Activated CD4-positive, CD25-positive, alpha-beta regulatory T cell treated with anti-CD3 and anti-CD28 coated beads, Interleukin-2, amount 50 U/mL, for 16 hours (primary cell): ENCODE measurements at regions not wholly inside any gene's neighbourhood (a gene's known extent, or its start where the extent isn't known, plus 50 kb on each side); places are given as distances from the start of the nearest gene placed in this dataset.

ENCODE experiments used
- DNase-seq: peaks from one replicate; pipeline ENCODE4 v3.0.0-alpha.2; 2020; ENCODE audit warnings: low read depth, low spot score

GRCh38 chr1:244192325-244192724, 141.2 kb downstream of the ZBTB18 start:
- DNase-seq = no peak

DNA sequence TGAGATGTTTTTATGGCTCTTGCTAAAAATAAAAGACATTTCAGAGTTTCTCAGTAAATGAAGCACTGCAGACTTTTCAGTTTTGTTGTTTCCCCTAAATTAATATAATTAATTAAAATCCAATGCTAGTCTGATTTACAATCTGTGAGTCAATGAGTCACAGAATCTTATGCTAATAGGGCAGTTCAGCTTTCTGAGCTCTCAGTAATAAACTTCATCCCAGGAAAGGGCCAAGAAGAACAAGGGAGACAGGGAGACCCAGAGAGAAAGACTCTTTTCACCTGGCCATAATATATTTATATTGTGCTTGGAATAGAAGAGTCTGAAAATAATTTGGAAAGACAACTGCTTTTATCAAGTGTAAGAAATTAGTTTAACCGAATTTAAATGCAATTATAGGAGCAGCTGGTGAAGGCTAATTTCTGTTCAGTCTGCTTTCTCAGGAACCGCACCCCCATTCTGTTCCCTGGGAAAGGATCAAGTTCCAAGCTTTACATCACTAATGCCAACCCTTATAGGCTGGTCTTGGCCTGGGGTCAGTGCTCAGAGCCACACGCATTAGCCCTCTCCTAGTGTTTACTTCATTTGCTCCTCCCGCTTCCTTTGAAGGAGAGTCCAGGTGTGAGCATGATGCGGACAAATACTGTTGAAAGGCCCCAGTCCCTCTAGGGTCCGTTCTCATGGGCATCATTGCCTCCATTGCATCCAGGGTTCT, 145.6 kb downstream of the ZBTB18 start:
- DNase-seq = no peak

GRCh38 chr1:244197851-244198375, 146.8 kb downstream of the ZBTB18 start:
- DNase-seq = no peak

DNA sequence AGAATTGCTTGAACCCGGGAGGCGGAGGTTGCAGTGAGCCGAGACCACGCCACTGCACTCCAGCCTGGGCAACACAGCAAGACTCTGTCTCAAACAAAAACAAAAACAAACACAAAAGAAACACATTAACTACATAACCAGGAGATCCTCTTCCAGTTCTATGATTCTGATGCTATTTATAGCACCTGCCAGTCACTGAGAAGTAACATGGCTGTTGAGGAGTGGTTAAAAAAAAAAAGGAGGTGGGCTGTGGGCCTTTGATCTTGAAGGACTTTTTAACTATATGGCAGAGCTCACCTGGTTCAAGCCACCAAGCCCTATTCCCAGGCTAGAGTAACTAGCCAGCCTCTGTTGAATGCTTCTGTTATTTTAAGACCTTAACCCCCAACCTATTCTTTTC, 148.8 kb downstream of the ZBTB18 start:
- no peak for DNase-seq

- DNase-seq = no peak
Observed at GRCh38 chr1:244200596-244200995, 149.5 kb downstream of the ZBTB18 start.

GRCh38 chr1:244201750-244202149, 150.7 kb downstream of the ZBTB18 start:
- DNase-seq = no peak

DNA sequence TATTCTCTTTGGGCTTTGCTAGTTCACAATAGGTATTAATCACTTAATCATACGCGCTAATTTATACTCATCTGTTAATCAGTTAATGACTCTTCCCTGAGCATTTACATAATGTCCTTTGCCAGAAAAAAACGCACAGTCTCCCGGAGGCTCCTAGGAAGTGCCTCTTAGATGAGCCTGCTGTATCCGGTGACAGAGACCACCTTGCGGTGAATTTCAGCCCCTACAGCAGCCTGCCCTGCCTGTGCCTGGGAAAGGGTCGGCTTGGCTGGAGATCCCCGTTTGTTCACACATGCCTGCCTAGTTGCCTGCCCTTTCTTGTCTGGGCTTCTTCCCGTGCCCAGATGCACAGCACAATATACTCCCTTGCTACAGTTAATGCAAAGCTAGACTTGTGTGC, 152.9 kb downstream of the ZBTB18 start:
- no peak for DNase-seq

- DNase-seq = no peak
Observed at GRCh38 chr1:244205171-244205570, 154.1 kb downstream of the ZBTB18 start.

DNA sequence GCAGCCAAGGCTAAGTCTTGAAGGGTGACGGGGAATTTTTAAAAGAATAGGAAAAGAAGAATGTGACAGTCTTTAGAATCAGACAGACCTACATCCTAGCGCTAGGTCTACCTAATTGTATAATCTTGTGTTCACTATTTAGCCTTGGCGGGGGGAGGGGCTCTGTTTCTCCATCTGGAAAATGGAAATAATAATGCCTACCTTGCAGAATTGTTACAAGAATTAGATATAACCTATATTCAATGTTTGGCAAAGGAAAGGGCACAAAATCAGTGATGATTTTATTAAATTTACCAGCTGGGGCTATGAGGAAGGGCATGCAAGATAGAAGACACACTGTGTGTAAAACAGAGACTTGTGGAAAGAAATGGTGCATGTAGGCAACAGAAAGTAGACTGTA, 154.8 kb downstream of the ZBTB18 start:
- DNase-seq = no peak

DNA sequence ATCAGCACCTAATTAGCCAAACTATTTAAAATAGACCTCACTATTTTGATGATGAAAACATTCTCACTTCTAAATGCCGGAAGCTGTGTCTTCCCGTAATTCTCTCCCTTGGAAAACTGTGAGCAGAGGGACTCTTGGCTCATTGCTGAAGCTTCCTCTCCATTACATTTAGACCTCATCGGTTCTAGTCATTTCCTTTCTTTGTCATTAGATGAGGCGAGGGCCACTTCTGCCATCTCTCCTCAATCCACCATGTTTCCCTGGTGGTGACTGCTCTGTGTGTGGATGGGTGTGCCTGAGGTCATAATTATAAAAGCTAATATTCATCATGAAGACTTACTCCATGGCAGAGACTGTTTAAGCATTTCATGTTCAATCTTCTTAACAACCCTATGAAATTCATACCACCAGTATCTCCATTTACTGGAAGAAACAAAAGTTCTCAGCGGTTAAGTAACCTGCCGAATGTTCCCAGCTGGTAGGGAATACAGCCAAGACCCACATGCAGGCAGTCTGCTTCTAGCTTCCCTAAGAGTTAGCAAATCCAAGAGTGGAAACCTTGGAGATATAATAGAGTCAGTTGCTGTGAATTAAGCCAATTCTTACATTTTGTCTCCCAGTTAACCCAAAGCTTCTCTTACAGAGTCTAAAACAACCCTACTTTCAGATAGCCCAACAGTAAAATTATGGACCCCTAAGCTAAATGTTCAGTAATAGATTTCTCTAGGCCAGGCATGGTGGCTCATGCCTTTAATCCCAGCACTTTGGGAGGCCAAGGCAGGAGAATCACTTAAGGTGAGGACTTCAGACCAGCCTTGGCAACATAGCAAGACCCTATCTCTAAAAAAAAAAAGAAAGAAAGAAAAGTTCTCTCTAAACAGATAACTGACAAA, 156.2 kb downstream of the ZBTB18 start:
- no peak for DNase-seq

DNA sequence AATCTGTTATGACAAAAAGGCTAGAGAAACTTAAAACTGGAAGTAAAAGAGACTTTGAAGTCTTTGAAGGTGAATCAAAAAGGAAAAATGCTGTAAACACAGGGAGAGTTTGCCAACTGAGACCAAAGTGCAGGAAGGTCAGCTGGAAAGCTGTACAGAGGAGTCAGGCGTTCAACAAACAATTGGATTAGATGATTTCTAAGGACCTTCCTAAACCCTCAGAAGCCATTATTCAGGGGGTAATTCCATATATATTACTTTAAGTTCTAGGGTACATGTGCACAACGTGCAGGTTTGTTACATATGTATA, 156.8 kb downstream of the ZBTB18 start:
- DNase-seq = no peak

DNA sequence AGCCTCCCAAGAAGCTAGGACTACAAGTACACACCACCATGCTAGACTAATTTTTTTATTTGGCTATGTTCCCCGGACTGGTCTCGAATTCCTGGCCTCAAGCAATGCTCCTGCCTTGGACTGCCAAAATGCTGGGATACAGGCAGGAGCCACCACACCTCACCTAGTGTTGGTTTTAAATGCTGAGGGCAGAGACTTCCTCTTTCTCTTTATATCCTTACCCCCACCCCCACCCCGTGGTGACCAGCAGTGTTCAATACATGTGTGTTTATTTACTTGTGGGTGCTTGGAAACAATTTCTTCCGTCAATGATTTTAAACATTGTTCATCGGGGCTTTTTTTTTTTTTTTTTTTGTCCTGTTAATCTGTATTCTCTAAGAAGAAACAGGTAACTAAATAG, 158.9 kb downstream of the ZBTB18 start:
- no peak for DNase-seq

- no peak for DNase-seq
Observed at GRCh38 chr1:244210884-244211558, 159.9 kb downstream of the ZBTB18 start.

DNA sequence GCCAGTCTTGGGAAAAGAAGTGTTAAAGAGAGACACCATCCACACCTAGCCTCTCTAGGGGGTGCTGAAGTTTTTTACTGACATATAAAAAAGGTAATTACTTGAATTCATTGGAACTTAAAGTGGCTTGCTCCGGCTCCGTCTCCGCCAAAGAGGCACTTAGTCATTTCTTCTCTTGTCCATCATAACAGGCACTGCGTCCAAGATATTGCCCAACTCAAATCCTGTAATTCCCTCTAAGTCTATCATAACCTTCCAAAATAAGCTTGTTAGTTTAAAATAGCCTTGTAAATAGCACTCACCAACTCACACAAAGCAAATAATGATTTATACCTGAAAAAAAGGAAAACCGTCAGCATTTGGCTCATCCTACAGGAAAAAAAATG, 160.5 kb downstream of the ZBTB18 start:
- no peak for DNase-seq

GRCh38 chr1:244212219-244212618, 161.1 kb downstream of the ZBTB18 start:
- no peak for DNase-seq

DNA sequence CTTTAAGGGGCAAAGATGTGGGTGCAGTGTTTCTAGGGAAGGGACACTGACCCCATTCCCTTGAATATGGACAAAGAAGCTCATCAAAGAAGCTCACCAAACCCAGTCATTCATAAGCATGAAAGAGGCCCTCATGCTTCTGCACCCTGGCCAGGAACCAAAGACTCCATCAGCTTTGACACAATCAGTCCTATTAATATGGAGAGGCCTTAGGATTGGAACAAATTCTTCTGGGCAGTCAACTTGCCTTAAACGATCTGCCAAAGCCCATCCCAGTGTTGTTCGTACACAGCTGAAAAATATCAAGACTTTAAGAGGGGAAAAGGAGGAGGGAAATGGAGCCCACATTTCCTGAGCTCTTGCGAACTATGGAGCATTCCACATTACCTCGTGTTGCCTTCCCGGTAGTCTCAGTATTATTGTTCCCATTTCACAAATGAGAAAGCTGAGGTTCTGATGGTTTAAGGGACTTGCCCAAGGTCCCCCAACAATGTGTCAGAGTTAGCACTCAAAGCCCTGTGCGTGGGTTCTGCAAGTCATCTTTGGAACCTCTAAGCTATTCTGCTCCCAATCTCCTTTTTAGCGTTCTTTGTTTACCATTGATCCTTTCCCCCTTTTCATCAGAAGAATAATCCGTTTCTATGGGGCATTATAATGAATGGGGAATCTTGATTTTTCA, 161.9 kb downstream of the ZBTB18 start:
- DNase-seq = no peak

DNA sequence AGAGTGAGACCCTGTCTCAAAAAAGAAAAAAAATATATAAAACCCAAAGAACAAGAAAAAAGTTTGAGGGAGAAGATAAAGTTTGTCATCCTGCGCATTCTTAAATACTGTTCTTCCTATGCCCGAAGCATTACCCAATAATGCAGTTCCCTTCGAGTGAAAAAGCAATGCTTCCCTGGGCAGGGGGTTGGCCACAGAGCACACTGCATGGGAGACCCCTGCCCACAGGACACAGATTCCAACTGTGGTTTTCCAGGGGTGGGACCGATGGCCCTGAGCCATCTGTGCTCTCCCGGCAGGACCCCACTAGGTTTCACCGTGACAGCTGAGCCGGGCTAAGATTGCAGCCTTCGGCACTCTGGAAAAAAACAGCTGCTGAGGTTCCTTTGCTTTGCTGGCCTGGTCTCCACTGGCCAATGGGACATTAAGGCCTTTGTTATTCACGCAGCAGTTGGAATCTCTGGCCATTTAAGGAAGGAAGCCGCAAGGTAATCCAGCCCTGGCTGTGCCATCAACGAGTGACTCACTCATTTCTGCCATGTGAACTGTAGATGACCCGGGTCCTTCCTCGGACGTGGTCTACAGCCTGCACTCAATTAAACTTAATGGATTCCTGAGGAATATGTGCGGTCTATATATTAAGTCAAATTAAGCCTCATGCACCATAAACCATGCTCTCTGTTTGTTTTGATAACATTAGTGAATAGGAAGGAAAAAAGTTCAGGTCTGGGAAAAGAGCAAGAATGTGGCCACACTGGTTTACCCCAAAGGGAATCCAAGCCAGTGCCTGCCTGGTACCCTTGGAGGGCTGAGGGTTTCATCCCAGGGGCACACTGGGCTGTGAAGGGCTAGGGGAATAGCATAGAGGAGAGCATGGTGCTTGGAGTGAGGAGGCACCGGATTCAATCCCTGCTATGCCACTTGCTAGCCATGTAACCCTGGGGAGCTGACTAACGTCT, 163.2 kb downstream of the ZBTB18 start:
- DNase-seq = no peak

DNA sequence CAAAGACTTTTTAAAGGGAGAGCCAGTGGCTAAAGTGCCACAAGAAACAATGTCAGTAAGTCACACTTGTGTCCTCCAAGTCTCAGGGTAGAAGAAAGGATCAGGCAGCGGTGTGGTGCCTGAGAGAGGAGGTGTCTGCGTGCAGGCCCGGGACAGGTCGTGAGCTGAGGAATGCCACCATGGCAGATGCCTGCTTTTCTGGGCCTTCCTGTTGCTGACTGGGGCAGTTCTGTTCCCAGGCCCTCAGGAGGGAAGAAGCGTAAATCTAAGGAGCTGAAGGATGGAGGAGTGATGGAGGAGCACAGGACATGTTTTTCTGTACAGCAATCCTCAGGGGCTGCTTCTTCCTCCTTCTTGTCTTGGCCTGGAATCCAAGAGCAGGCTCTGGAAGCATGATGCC, 165.8 kb downstream of the ZBTB18 start:
- DNase-seq = no peak

DNA sequence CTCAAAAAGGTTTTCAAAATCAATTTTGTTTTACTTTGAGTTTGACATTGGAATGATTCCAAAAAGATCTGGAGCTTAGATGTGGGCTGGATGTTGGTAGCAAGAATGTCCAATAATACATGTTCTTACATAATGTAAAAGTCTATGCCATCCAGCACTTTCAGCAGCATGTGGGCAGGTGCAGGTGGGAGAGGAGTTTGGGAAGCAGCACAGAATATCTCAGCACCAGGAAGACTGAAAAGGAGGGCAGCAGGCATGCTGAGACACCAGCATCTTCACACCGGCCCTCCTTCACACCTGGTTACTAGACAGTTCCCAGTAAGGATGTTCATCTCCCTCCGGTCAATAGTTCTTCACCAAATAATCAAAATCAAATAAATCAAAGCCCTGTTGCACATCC, 166.6 kb downstream of the ZBTB18 start:
- no peak for DNase-seq

GRCh38 chr1:244218220-244218619, 167.1 kb downstream of the ZBTB18 start:
- DNase-seq = no peak

GRCh38 chr1:244219149-244219548, 168.1 kb downstream of the ZBTB18 start:
- DNase-seq = no peak
